Rectal smooth muscle tissue (tissue), 1 donor: ENCODE measurements at regions not wholly inside any gene's neighbourhood (a gene's known extent, or its start where the extent isn't known, plus 50 kb on each side); places are given as distances from the start of the nearest gene placed in this dataset.

Experiments
- H3K27ac ChIP-seq: one replicate; pipeline ENCODE4 v1.7.0; 2013; ENCODE audit warnings: low read depth, low read length, inconsistent platforms
- H3K27me3 ChIP-seq: one replicate; pipeline ENCODE4 v1.7.0; 2013; ENCODE audit warnings: low read length; ENCODE audit not compliant: control insufficient read depth, insufficient read depth
- H3K36me3 ChIP-seq: one replicate; pipeline ENCODE4 v1.7.0; 2013; ENCODE audit warnings: low read length; ENCODE audit not compliant: control insufficient read depth, insufficient read depth
- H3K4me1 ChIP-seq: one replicate; pipeline ENCODE4 v1.7.0; 2013; ENCODE audit warnings: low read length; ENCODE audit not compliant: control insufficient read depth, insufficient read depth
- H3K4me3 ChIP-seq: one replicate; pipeline ENCODE4 v1.7.0; 2013; ENCODE audit warnings: low read length
- H3K9ac ChIP-seq: one replicate; pipeline ENCODE4 v1.7.0; 2013; ENCODE audit warnings: low read length

DNA sequence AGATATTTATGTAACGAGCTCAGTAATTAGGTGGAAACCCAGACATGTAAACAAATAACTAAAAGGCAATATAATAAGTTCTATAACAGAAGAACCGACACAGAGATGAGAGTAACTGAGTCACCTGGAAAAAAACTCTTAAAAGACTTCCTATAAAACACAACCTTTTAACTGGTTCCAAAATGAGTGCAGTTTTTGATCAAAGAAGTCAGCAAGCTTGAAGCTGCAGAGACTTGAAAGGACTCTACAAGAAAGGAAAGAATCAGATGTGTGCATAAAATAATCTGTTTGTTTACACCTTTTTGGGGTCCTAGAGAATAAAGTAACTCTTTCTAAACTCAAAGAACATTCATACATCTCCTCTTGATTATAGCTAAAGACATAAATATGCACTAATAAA lies 560.4 kb upstream of the CCDC54 start:
- Histone ChIP-seq H3K9ac (no peak overlapping the region), H3K4me1 (no peaks in the 10 kb centered on the region), H3K27ac (no peak overlapping the region), H3K27me3 (no peaks in the 10 kb centered on the region), H3K36me3 (no peaks in the 10 kb centered on the region), H3K4me3 (no peak overlapping the region)

DNA sequence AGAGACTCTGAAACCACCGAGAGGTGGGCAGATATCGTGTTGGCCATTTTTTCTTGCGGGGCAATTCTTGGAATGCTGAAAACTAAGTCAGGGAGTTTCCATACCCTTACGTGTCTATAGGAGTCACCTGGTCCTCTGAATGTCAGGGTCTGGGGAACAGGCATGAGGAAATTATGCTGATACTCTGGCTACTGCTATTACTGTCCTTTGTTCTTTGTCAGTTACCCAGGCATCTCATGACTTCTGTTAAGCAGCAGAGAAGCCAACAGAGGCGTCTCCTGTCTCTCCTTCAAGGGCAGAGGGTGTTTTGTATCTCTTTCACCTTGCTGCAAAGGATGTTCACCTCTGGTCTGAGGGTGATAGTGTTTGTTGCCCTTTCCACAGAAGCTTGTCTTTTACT lies 559.5 kb upstream of the CCDC54 start:
- no peak overlapping the region for H3K4me3 ChIP-seq
- no peaks in the 10 kb centered on the region for H3K27me3 ChIP-seq
- H3K27ac ChIP-seq = no peak overlapping the region
- no peak overlapping the region for H3K9ac ChIP-seq
- no peaks in the 10 kb centered on the region for H3K36me3 ChIP-seq
- H3K4me1 ChIP-seq = no peaks in the 10 kb centered on the region

- H3K27ac ChIP-seq = no peak overlapping the region
- H3K27me3 ChIP-seq = no peaks in the 10 kb centered on the region
- no peaks in the 10 kb centered on the region for H3K36me3 ChIP-seq
- H3K4me3 ChIP-seq = no peak overlapping the region
- H3K4me1 ChIP-seq = no peaks in the 10 kb centered on the region
- H3K9ac ChIP-seq = no peak overlapping the region
These were observed 557.8 kb upstream of the CCDC54 start for GRCh38 chr3:106819440-106819839.

- Histone ChIP-seq H3K36me3 (no peaks in the 10 kb centered on the region), H3K27me3 (no peaks in the 10 kb centered on the region), H3K9ac (no peak overlapping the region), H3K4me1 (peaks cover 2% of the 10 kb centered on the region), H3K27ac (no peak overlapping the region), H3K4me3 (no peak overlapping the region)
These were observed 556.4 kb upstream of the CCDC54 start for GRCh38 chr3:106820726-106821362.

- H3K4me1 ChIP-seq = peaks cover 3% of the 10 kb centered on the region
- no peaks in the 10 kb centered on the region for H3K27me3 ChIP-seq
- H3K4me3 ChIP-seq = no peak overlapping the region
- H3K9ac ChIP-seq = no peak overlapping the region
- no peak overlapping the region for H3K27ac ChIP-seq
- H3K36me3 ChIP-seq = no peaks in the 10 kb centered on the region
These were observed 555.4 kb upstream of the CCDC54 start for GRCh38 chr3:106821801-106822200.

- Histone ChIP-seq H3K9ac (no peak overlapping the region), H3K4me3 (no peak overlapping the region), H3K4me1 (peaks cover 3% of the 10 kb centered on the region), H3K36me3 (no peaks in the 10 kb centered on the region), H3K27me3 (no peaks in the 10 kb centered on the region), H3K27ac (no peak overlapping the region)
These were observed 555.0 kb upstream of the CCDC54 start for GRCh38 chr3:106822204-106822603.

DNA sequence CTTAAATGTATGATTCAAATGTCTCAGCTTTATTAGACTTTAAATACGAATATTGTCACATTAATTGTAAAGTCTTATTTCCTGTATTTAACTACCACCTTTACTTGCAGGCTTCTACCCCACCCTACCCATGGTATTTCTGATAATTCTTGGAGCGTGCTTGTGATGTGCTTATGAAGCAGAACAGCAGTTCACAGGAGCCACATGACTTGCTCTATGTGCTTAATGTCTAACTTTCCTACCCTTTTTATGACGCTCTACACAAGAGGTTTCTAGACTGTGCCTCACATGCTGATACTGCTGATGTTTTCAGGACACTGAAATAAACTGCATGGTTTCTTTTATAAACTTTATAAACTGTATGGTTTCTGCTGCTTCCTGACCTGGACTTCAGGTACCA lies 553.5 kb upstream of the CCDC54 start:
- Histone ChIP-seq H3K9ac (no peak overlapping the region), H3K36me3 (no peaks in the 10 kb centered on the region), H3K27ac (no peak overlapping the region), H3K4me1 (peaks cover 3% of the 10 kb centered on the region), H3K27me3 (no peaks in the 10 kb centered on the region), H3K4me3 (no peak overlapping the region)

DNA sequence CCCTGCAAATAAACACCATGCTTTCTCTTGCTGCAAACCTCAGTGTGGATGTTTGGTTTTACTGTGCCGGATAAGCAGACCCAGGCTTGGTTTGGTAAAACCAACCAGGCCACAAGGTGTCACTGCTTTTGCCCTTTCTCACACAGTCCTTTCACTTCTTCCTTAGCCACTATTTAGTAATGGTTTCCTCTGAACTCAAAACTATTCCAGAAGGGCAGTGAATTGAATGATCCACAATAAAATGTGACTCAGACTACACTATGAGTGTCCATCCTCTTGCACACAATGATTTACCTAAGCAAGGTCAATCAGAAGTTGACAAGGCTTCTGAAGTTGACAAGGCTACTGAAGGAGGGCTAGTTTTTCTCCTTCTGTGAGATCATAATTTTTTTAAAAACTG lies 552.4 kb upstream of the CCDC54 start:
- H3K27me3 ChIP-seq = no peaks in the 10 kb centered on the region
- H3K4me1 ChIP-seq = peaks cover 3% of the 10 kb centered on the region
- H3K4me3 ChIP-seq = no peak overlapping the region
- no peak overlapping the region for H3K27ac ChIP-seq
- no peaks in the 10 kb centered on the region for H3K36me3 ChIP-seq
- H3K9ac ChIP-seq = no peak overlapping the region

GRCh38 chr3:106825962-106826605 lies 551.2 kb upstream of the CCDC54 start:
- H3K4me1 ChIP-seq = peaks cover 3% of the 10 kb centered on the region
- H3K27me3 ChIP-seq = no peaks in the 10 kb centered on the region
- no peak overlapping the region for H3K9ac ChIP-seq
- no peak overlapping the region for H3K4me3 ChIP-seq
- peak overlapping the region; percentile 3 for H3K27ac ChIP-seq
- no peaks in the 10 kb centered on the region for H3K36me3 ChIP-seq

DNA sequence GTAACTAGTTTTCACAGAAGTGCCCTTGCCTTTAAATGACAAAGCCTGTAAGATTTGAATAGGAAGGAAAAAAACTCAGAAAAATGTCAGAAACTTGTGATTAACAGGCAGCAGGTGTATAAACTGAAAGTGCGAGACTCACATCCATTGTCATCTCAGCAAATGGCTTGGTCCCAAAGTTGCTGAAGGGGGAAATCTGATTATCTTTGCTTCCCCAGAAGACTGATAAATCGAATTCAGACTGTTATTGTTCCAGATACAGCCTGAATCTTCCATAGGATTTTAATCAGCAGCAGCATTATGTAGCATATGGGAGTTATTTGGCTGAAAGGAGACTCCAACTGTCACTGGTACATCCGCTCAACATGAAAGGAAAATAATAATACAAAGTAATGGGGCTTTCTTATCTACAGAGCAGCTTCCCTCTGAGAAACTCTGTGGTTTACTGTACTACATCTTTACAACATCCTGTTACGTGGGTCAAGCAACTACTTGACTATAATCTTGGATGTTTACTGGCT lies 550.4 kb upstream of the CCDC54 start:
- Histone ChIP-seq H3K4me1 (peaks cover 3% of the 10 kb centered on the region), H3K27ac (no peak overlapping the region), H3K9ac (no peak overlapping the region), H3K27me3 (no peaks in the 10 kb centered on the region), H3K36me3 (no peaks in the 10 kb centered on the region), H3K4me3 (no peak overlapping the region)

GRCh38 chr3:106827515-106828213 lies 549.6 kb upstream of the CCDC54 start:
- Histone ChIP-seq H3K36me3 (no peaks in the 10 kb centered on the region), H3K9ac (no peak overlapping the region), H3K4me3 (no peak overlapping the region), H3K4me1 (peaks cover 3% of the 10 kb centered on the region), H3K27me3 (no peaks in the 10 kb centered on the region), H3K27ac (no peak overlapping the region)

DNA sequence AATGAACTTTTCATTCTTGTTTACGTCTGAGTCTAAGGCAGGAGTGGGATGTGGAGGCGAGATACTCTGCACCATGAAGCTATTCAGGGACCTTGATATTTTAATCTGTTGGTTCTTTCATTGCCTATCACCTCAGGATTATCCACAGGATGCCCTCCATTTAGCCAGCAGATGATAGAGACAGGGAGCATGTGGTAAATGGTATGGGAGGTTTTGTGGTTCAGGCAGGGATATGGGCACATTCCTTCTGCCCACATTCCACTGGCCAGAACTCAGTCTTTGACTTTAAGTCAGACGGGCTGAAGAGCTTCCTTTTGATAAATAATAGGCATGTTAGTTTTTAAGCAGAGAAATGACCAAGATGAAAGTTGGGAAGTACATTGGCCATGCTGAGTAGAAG lies 548.0 kb upstream of the CCDC54 start:
- Histone ChIP-seq H3K4me1 (peaks cover 3% of the 10 kb centered on the region), H3K27ac (no peak overlapping the region)

More for the DNA sequence above, 548.0 kb upstream of the CCDC54 start:
- no peaks in the 10 kb centered on the region for H3K36me3 ChIP-seq
- no peaks in the 10 kb centered on the region for H3K27me3 ChIP-seq
- H3K4me3 ChIP-seq = no peak overlapping the region
- H3K9ac ChIP-seq = no peak overlapping the region
